ENCODE measurements at regions not wholly inside any gene's neighbourhood (a gene's known extent, or its start where the extent isn't known, plus 50 kb on each side); places are given as distances from the start of the nearest gene placed in this dataset.

- no peak for DNase-seq
- TF ChIP-seq POLR2A (IDR thresholded peaks at IDR 0.05) (no peak), CTCF (IDR thresholded peaks at IDR 0.05) (no peak)
- Histone ChIP-seq H3K9me3 (no peaks in the 10 kb centered on the region), H3K27me3 (no peaks in the 10 kb centered on the region), H3K27ac (no peak overlapping the region), H3K36me3 (no peaks in the 10 kb centered on the region), H3K4me3 (replicated peaks in 1 of 3) (no peak overlapping the region), H3K4me1 (no peaks in the 10 kb centered on the region)
- 88 to 91% methylated on average over 4 of the region's 4 CpGs for WGBS, 2 donors
- intact Hi-C loops (cut with DNase I), result no loop called here
Measured at GRCh38 chr2:16323126-16323520, 342.5 kb downstream of the CYRIA start.

GRCh38 chr2:16322308-16323125, 343.1 kb downstream of the CYRIA start:
- Histone ChIP-seq H3K27ac (no peak overlapping the region), H3K4me1 (no peaks in the 10 kb centered on the region), H3K9me3 (no peaks in the 10 kb centered on the region), H3K4me3 (replicated peaks in 1 of 3) (no peak overlapping the region), H3K27me3 (no peaks in the 10 kb centered on the region), H3K36me3 (no peaks in the 10 kb centered on the region)
- TF ChIP-seq POLR2A (IDR thresholded peaks at IDR 0.05) (no peak), CTCF (IDR thresholded peaks at IDR 0.05) (no peak)
- intact Hi-C loops (cut with DNase I), result no loop called here
- 78 to 83% methylated on average over 9 of the region's 9 CpGs for WGBS, 2 donors
- no peak for DNase-seq

GRCh38 chr2:16321872-16322271, 343.8 kb downstream of the CYRIA start:
- no peak overlapping the region for H3K4me3 ChIP-seq (replicated peaks in 1 of 3)
- no peaks in the 10 kb centered on the region for H3K27me3 ChIP-seq
- H3K4me1 ChIP-seq, result no peaks in the 10 kb centered on the region
- 87 to 95% methylated on average over 4 of the region's 4 CpGs for WGBS, 2 donors
- no peak overlapping the region for H3K27ac ChIP-seq
- H3K36me3 ChIP-seq, result no peaks in the 10 kb centered on the region
- intact Hi-C loops (cut with DNase I), result no loop called here
- no peak for TF ChIP-seq CTCF (IDR thresholded peaks at IDR 0.05)
- no peak for TF ChIP-seq POLR2A (IDR thresholded peaks at IDR 0.05)
- no peak for DNase-seq
- H3K9me3 ChIP-seq, result no peaks in the 10 kb centered on the region

GRCh38 chr2:16321256-16321655, 344.4 kb downstream of the CYRIA start:
- TF ChIP-seq POLR2A (IDR thresholded peaks at IDR 0.05) (no peak), CTCF (IDR thresholded peaks at IDR 0.05) (no peak)
- DNase-seq, result no peak
- no peaks in the 10 kb centered on the region for H3K4me1 ChIP-seq
- 85 to 98% methylated on average over 8 of the region's 9 CpGs for WGBS, 2 donors
- no peaks in the 10 kb centered on the region for H3K27me3 ChIP-seq
- H3K36me3 ChIP-seq, result no peaks in the 10 kb centered on the region
- H3K4me3 ChIP-seq (replicated peaks in 1 of 3), result no peak overlapping the region
- H3K9me3 ChIP-seq, result no peaks in the 10 kb centered on the region
- intact Hi-C loops (cut with DNase I), result no loop called here
- H3K27ac ChIP-seq, result no peak overlapping the region

- Histone ChIP-seq H3K4me3 (replicated peaks in 1 of 3) (no peak overlapping the region), H3K27ac (no peak overlapping the region), H3K4me1 (no peaks in the 10 kb centered on the region), H3K27me3 (no peaks in the 10 kb centered on the region), H3K9me3 (no peaks in the 10 kb centered on the region), H3K36me3 (no peaks in the 10 kb centered on the region)
- intact Hi-C loops (cut with DNase I), result no loop called here
- 74 to 76% methylated on average over 11 of the region's 11 CpGs for WGBS, 2 donors
- TF ChIP-seq CTCF (IDR thresholded peaks at IDR 0.05) (no peak), POLR2A (IDR thresholded peaks at IDR 0.05) (no peak)
- DNase-seq, result no peak
Measured at GRCh38 chr2:16320716-16321115, 344.9 kb downstream of the CYRIA start.

Data from thyroid gland (tissue), 4 donors.